ENCODE measurements at regions not wholly inside any gene's neighbourhood (a gene's known extent, or its start where the extent isn't known, plus 50 kb on each side); places are given as distances from the start of the nearest gene placed in this dataset.

DNA sequence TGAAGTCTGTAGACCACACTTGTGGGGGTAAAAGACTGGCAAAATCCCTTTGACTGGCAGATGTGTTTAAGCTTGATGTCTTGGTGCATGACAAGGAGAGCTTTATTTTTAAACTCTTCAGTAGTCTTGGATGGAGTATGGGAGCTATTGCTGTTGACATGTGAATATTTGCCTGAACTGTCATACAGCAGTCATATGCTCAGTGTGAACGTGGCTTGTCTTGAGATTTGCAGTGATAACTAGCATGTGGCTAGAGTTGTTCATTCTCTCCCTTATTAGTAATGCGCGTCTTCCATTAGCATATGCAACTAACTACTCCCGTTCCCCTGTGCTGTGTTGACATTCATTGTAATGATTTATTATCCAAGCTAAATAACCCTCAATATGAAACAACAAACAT is 523.6 kb upstream of the WWC1 start (continued):
- TF ChIP-seq, protein P1, sequence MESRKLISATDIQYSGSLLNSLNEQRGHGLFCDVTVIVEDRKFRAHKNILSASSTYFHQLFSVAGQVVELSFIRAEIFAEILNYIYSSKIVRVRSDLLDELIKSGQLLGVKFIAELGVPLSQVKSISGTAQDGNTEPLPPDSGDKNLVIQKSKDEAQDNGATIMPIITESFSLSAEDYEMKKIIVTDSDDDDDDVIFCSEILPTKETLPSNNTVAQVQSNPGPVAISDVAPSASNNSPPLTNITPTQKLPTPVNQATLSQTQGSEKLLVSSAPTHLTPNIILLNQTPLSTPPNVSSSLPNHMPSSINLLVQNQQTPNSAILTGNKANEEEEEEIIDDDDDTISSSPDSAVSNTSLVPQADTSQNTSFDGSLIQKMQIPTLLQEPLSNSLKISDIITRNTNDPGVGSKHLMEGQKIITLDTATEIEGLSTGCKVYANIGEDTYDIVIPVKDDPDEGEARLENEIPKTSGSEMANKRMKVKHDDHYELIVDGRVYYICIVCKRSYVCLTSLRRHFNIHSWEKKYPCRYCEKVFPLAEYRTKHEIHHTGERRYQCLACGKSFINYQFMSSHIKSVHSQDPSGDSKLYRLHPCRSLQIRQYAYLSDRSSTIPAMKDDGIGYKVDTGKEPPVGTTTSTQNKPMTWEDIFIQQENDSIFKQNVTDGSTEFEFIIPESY (IDR thresholded peaks at IDR 0.05), result no peak

DNA sequence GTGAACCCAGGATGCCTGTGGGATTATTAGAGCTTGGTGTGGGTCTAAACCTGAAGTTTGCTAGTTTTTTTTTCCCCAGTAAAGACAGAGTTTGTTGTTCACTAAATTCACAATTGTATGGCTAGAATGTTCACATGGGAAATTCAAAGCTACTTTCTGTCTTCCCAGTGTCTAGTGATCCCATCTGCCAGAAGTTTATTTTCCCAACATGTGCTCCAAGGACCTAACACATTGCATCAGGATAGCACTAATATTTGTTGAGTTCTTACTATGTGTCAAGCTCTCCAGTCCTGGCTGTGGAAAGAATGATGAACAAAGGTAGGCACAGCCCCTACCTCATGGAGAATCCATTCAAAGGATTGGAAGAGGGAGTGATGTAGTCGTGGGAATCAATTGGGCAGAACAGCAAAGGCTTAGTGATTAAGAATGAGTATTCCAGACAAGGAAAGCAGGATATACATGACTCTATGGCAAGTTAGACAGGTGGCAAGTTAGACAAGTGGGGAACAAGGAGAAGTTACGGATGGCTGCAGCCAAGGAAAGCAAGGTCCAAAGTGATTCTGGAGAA is 521.5 kb upstream of the WWC1 start:
- Histone ChIP-seq H3K27ac (ENCODE audit: low read depth in 1 of 2, low read length in 2 of 2) (no peak overlapping the region), H3K9me3 (ENCODE audit: control insufficient read depth in 4 of 4, low read length in 3 of 4) (no peaks in the 10 kb centered on the region), H3K9ac (ENCODE audit: low read depth in 1 of 2, low read length in 2 of 2) (no peak overlapping the region), H3K4me1 (ENCODE audit: control insufficient read depth in 4 of 4, insufficient read depth in 4 of 4, low read length in 3 of 4) (no peaks in the 10 kb centered on the region), H3K4me3 (ENCODE audit: low read depth in 1 of 3, low read length in 3 of 3) (no peak overlapping the region), H3K27me3 (ENCODE audit: control insufficient read depth in 4 of 4, insufficient read depth in 4 of 4, low read length in 3 of 4) (peaks cover 0 to 2% (median 0%) of the 10 kb centered on the region in 4 donors), H3K36me3 (ENCODE audit: control insufficient read depth in 4 of 4, insufficient read depth in 3 of 4, low read depth in 1 of 4, low read length in 3 of 4) (no peaks in the 10 kb centered on the region)
- DNase-seq (ENCODE audit: low spot score), result no peak
- TF ChIP-seq RAD21 (IDR thresholded peaks at IDR 0.05) (no peak), FOXA1 (IDR thresholded peaks at IDR 0.05) (no peak)
- WGBS, result 79% methylated on average over 2 of the region's 2 CpGs

GRCh38 chr5:167770461-167770860 is 521.0 kb upstream of the WWC1 start:
- 67% methylated on average over 5 of the region's 5 CpGs for WGBS
- Histone ChIP-seq H3K9ac (ENCODE audit: low read depth in 1 of 2, low read length in 2 of 2) (no peak overlapping the region), H3K36me3 (ENCODE audit: control insufficient read depth in 4 of 4, insufficient read depth in 3 of 4, low read depth in 1 of 4, low read length in 3 of 4) (no peaks in the 10 kb centered on the region)

DNA sequence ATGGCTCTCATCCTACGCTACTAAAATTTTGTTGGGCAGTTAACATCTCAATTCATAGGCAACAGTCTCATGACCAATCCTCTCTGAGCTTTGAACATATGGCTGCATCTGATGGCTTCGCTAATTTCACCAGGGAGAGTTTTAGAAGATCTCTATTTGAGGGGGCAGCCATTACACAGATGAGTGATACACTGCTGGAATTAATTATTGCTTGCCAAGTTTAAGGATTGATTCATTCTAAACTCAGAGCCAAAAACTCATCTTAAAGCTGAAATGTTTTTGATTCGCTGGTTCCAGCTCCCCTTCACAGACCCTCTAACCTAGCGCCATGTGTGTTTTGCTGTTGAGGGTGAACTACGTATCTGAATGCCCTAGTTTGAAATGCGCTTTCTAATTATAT is 519.9 kb upstream of the WWC1 start:
- DNase-seq (ENCODE audit: low spot score), result no peak
- Histone ChIP-seq H3K4me3 (ENCODE audit: low read depth in 1 of 3, low read length in 3 of 3) (no peak overlapping the region), H3K4me1 (ENCODE audit: control insufficient read depth in 4 of 4, insufficient read depth in 4 of 4, low read length in 3 of 4) (no peaks in the 10 kb centered on the region), H3K27me3 (ENCODE audit: control insufficient read depth in 4 of 4, insufficient read depth in 4 of 4, low read length in 3 of 4) (peaks cover 0 to 2% (median 0%) of the 10 kb centered on the region in 4 donors), H3K36me3 (ENCODE audit: control insufficient read depth in 4 of 4, insufficient read depth in 3 of 4, low read depth in 1 of 4, low read length in 3 of 4) (no peaks in the 10 kb centered on the region), H3K27ac (ENCODE audit: low read depth in 1 of 2, low read length in 2 of 2) (no peak overlapping the region), H3K9me3 (ENCODE audit: control insufficient read depth in 4 of 4, low read length in 3 of 4) (no peaks in the 10 kb centered on the region), H3K9ac (ENCODE audit: low read depth in 1 of 2, low read length in 2 of 2) (no peak overlapping the region)
- 86% methylated on average over 6 of the region's 6 CpGs for WGBS
- no peak for TF ChIP-seq YY1 (IDR thresholded peaks at IDR 0.05)
- no peak for TF ChIP-seq SP1 (IDR thresholded peaks at IDR 0.05)
- no peak for TF ChIP-seq CTCF (IDR thresholded peaks at IDR 0.05; ENCODE audit: low read depth, low read length, missing input control)
- TF ChIP-seq, protein P2, sequence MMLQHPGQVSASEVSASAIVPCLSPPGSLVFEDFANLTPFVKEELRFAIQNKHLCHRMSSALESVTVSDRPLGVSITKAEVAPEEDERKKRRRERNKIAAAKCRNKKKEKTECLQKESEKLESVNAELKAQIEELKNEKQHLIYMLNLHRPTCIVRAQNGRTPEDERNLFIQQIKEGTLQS (IDR thresholded peaks at IDR 0.05), result no peak
- TF ChIP-seq EGR1 (IDR thresholded peaks at IDR 0.05; ENCODE audit: low read depth in 2 of 2), result no peak
- TF ChIP-seq, protein P3, sequence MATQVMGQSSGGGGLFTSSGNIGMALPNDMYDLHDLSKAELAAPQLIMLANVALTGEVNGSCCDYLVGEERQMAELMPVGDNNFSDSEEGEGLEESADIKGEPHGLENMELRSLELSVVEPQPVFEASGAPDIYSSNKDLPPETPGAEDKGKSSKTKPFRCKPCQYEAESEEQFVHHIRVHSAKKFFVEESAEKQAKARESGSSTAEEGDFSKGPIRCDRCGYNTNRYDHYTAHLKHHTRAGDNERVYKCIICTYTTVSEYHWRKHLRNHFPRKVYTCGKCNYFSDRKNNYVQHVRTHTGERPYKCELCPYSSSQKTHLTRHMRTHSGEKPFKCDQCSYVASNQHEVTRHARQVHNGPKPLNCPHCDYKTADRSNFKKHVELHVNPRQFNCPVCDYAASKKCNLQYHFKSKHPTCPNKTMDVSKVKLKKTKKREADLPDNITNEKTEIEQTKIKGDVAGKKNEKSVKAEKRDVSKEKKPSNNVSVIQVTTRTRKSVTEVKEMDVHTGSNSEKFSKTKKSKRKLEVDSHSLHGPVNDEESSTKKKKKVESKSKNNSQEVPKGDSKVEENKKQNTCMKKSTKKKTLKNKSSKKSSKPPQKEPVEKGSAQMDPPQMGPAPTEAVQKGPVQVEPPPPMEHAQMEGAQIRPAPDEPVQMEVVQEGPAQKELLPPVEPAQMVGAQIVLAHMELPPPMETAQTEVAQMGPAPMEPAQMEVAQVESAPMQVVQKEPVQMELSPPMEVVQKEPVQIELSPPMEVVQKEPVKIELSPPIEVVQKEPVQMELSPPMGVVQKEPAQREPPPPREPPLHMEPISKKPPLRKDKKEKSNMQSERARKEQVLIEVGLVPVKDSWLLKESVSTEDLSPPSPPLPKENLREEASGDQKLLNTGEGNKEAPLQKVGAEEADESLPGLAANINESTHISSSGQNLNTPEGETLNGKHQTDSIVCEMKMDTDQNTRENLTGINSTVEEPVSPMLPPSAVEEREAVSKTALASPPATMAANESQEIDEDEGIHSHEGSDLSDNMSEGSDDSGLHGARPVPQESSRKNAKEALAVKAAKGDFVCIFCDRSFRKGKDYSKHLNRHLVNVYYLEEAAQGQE (IDR thresholded peaks at IDR 0.05), result no peak
- no peak for TF ChIP-seq JUND (IDR thresholded peaks at IDR 0.05)

More at GRCh38 chr5:167770461-167770860, 521.0 kb upstream of the WWC1 start:
- Histone ChIP-seq H3K4me1 (ENCODE audit: control insufficient read depth in 4 of 4, insufficient read depth in 4 of 4, low read length in 3 of 4) (no peaks in the 10 kb centered on the region), H3K27ac (ENCODE audit: low read depth in 1 of 2, low read length in 2 of 2) (no peak overlapping the region), H3K9me3 (ENCODE audit: control insufficient read depth in 4 of 4, low read length in 3 of 4) (no peaks in the 10 kb centered on the region), H3K4me3 (ENCODE audit: low read depth in 1 of 3, low read length in 3 of 3) (no peak overlapping the region), H3K27me3 (ENCODE audit: control insufficient read depth in 4 of 4, insufficient read depth in 4 of 4, low read length in 3 of 4) (peaks cover 0 to 2% (median 0%) of the 10 kb centered on the region in 4 donors)
- DNase-seq (ENCODE audit: low spot score), result no peak
- TF ChIP-seq, protein P1 (IDR thresholded peaks at IDR 0.05), result no peak
- TF ChIP-seq SP1 (IDR thresholded peaks at IDR 0.05) (no peak), NR2F2 (IDR thresholded peaks at IDR 0.05) (no peak), HNF4G (IDR thresholded peaks at IDR 0.05) (no peak), FOXA1 (IDR thresholded peaks at IDR 0.05) (no peak)

Measured in liver (tissue), 8 donors.